ENCODE measurements at regions not wholly inside any gene's neighbourhood (a gene's known extent, or its start where the extent isn't known, plus 50 kb on each side); places are given as distances from the start of the nearest gene placed in this dataset.

DNA sequence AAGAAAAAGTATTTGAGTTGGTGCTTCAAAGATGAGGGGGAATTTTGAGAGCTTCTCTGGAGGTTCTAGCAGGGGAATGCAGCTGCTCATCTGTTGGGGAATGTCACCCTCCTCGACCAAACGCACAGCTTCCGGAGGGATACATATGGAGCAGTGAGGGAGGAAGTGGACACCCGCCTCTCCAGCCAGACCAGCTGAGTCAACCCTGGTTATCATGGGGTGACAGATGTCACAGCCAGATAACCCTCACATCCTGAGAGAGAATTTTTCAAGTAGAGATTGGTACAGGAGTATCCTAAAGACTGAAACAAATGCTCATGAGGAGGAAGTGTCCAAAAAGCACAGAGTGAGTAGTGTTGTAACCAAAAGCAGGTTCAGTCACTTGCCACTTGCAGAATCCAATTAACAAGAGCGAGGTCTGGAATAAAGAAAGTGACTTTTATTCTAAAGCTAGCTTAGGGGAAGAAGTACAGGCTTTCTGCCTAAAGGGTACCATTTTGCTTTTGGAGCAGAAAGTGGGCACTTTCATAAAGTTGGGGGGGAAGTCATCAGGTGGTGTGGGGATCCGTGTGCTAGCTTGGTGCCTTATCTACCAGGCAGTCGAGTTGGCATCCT is 395.2 kb downstream of the RAD51AP2 start:
- DNase-seq (ENCODE audit: extremely low read depth in 1 of 11, low read depth in 9 of 11, low spot score in 4 of 11), result no peak

DNA sequence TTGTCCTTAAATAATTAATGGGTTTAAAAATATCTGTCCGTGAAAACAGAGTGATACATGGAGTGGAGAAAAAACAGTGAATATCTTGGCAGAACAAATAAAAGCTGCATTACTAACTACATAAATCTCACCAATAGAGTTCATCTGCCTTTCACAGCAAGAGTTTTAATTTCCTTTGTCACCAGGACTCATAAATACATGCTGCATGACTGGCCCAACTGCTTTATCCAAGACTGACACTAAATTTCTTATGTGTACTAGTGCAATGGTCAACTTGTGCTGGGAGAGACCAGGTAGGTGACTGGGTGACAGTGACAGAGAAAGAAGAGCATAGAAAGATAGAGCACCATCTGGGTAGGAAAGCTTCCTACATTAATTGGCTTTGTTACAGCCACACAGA is 402.8 kb downstream of the RAD51AP2 start:
- no peak for DNase-seq (ENCODE audit: extremely low read depth in 1 of 11, low read depth in 9 of 11, low spot score in 4 of 11)

DNA sequence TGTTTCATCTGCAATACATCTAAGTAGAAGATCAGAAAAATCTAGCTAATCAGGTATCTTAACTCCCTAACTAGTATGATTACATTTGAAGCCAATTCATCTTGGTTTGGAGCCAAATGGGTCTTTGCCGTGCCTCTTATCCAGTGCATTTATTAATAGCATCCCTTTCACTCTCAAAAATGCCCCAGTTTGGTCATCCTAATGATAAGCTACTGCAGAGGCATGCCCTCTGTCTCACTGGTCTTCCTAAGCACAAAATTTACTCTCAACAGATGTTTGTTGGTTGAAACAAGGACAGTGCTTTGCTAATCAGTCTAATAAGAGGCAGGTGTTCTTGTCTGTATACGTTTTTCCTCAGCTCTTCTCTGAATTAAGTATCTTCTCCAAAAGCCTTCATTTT is 403.2 kb downstream of the RAD51AP2 start:
- DNase-seq (ENCODE audit: extremely low read depth in 1 of 11, low read depth in 9 of 11, low spot score in 4 of 11), result no peak

DNA sequence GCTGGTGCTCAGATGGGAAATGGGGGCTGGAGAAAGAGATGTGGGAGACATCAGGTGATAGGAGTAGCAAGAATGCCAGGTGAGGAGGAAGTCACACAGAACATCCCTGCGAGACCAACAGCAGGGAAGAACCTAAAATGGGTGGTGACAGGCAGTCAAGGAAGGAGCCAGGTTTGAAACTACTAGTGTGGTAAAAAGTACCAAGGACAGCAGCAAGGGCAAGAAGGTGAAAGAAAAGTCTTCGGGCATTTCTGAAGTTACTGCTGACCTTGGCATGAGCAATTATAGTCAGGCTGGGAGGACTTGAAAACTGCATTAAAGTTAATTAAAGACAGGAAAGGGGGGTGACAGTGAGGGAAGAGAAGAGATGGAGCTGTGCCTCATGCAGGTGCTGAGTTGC is 410.4 kb downstream of the RAD51AP2 start:
- no peak for DNase-seq (ENCODE audit: extremely low read depth in 1 of 11, low read depth in 9 of 11, low spot score in 4 of 11)

DNA sequence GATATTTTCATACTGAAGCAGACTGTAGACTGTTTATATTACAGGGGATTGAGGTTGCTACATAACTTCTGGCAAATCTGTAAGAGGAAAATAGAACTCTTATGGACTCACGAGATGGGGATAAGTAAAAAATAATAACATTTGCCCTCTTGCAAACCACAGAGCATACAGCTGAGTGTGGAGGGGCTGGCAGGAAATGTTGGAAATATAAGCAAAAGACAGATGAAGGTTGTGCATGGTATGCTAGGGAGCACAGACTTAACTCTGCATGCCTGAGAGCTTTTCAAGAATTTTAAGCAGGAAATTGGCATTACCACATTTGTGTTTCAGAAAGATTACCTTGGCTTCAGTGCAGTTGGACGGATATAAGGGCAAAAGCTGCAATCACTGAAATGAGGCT is 411.1 kb downstream of the RAD51AP2 start:
- no peak for DNase-seq (ENCODE audit: extremely low read depth in 1 of 11, low read depth in 9 of 11, low spot score in 4 of 11)

DNA sequence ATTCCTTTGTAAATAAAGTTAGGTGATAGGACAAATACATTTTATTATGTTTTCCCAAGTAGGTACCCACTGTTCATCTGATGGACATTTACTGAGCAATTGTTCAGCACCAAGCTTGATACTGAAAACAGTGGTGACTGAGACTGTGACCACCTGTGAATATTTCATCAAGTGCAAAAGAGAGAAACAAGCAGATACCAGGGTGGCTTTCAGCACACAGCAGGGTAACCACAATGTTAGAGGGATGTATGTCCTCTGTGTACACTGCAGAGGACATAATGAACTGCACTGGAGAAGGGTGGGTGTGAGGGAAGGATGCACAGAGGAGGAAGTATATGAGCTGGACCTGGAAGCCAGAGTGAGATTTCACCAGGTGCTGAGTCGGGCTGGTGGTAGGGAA is 411.8 kb downstream of the RAD51AP2 start:
- DNase-seq (ENCODE audit: extremely low read depth in 1 of 11, low read depth in 9 of 11, low spot score in 4 of 11), result no peak

DNA sequence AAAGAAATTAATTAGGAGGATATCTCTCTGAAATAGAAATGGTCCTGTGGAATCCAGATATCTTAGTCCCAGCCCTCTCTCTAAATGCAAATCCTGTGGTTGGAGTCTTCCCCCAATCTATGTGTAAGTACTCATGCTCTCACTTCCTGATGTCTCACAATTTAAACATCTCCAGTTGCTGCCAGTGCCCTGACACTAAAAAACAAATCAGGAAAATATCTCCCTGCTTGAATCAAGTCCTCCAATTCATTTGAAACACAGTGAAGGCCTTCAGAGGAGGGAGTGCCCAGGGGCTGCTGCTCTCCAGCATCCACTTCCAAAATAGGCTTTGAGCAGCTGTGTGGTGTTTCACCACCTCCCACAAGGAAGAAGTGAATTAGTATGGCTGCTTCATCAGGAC is 413.8 kb downstream of the RAD51AP2 start:
- DNase-seq (ENCODE audit: extremely low read depth in 1 of 11, low read depth in 9 of 11, low spot score in 4 of 11), result no peak

DNA sequence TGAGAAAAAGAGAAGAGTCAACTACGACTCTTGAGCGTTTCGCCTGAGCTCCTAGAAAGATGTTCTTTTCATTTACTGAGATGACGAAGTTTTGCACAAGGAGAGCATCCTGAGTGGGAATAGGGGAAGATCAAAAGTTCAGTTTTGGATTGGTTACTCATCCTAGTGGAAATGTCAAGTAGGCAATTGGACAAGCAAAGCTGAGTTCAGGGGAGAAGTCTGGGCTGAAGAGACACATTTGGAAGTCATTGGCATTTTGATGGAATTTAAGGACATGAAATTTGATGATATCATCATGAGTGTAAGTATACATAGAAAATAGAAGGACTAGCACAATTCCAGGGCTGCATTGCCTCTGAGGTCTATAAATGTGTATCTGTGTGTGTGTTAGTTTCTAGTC is 416.6 kb downstream of the RAD51AP2 start:
- DNase-seq (ENCODE audit: extremely low read depth in 1 of 11, low read depth in 9 of 11, low spot score in 4 of 11), result no peak

DNA sequence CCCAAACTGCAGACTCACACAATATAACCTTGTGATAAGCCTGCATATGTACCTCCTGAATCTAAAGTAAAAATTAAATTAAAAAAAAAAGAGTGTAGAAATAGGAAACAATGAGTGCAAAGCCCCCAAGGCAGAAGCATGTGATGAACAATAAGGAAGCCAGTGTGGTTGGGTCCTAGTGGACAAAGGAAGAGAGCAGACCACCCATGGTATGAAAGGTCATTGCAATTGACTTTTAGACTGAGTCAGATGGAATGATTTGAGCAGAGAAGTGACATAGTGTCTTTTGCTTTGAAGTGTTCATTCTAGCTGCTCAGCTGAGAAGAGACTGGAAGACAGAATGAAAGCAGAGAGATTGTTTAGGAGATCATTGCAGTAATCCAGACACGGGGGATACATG is 417.1 kb downstream of the RAD51AP2 start:
- no peak for DNase-seq (ENCODE audit: extremely low read depth in 1 of 11, low read depth in 9 of 11, low spot score in 4 of 11)

DNA sequence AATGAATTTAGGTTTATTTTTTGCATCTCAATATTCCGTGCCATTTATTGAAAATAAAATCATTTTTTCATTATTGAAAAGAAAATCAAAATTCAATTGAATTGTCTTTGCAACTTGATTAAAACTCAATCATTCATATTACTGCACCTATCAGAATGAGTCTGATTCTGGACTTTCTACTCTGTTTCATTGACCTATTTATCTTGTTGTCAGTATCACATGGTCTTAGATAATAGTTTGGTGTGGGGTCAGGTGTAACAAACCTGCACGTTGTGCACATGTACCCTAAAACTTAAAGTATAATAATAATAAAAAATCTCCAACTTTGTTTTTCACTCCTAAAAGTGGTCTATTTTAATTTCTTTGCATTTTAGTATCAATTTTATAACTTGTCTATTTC is 422.9 kb downstream of the RAD51AP2 start:
- DNase-seq (ENCODE audit: extremely low read depth in 1 of 11, low read depth in 9 of 11, low spot score in 4 of 11), result no peak

DNA sequence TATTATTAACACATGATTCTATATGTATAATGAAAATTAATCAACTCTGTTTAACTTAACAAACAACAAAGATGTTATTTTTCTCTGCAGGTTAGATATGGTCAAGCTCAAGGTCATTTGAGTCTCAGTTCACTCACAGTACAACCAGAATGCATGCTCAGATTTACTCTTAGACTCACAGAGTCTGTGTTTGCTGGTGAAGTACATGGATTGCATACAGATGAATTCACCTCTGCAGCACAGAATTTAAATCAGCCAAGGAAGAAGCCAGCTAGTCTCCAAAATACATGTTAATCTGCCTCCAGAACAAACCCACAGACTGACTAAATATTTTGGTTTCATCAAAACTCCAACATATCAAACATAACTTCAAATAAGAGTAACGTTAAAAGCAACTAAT is 424.5 kb downstream of the RAD51AP2 start:
- no peak for DNase-seq (ENCODE audit: extremely low read depth in 1 of 11, low read depth in 9 of 11, low spot score in 4 of 11)

DNA sequence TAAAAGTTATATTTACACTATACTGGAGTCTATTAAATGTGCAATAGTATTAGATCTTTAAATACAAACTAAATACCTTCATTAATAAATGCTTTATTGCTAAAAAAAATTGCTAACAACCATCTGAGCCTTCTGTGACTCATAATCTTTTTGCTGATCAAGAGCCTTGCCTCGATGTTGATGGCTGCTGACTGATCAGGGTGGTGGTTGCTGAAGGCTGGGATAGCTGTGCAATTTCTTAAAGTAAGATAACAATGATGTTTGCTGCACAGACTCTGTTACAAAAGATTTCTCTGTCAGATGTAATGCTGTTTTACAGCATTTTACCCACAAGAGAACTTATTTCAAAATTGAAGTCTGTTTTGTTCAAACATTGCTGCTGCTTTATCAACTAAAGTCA is 421.4 kb upstream of the CYRIA start:
- no peak for DNase-seq (ENCODE audit: extremely low read depth in 1 of 11, low read depth in 9 of 11, low spot score in 4 of 11)

DNA sequence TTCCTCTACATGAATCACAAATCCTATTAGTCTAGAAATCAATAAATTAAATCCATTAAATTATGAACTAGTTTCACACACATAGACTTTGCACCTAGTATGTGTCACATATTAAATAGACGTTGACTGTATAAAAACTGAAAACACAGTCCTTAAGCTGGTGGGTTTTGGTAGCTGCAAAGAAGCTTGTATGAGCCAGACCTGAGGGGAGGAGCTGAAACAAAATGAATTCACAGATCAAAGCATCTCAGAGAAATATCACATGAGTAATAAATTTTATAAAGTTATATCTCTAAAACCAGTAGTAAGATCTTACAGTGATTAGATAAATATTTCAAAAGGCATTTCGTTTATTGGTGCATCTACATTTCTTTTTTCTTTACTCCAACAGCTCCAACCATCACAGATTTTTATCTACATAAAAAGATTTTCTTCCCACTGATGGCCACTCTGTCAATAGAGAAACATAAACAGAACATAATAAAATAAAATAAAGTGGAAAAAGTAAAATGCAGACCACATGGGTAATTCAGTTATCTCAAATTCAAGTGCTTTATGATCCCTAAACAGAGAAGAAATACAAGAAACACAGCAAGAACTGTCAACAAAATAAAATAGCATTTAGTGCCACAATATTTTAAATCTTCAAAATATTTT is 420.0 kb upstream of the CYRIA start:
- no peak for DNase-seq (ENCODE audit: extremely low read depth in 1 of 11, low read depth in 9 of 11, low spot score in 4 of 11)

DNA sequence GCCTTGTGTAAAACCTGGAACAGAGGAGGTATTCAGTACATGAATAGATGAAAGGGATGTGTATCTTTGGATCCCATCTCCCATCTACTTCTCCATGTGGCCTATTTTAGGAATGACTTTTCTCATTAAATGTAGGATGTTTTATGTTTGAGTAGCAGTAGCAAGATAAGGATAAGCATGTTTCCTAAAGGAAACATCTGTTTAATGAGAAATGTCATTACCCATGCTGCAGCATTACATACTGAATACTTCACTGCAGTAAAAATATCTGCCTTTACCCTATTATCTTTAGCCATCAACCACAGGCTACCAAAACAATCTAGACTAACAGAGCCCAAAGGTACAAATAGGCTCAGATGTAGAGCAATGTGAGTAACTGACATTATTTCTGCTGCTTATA is 419.2 kb upstream of the CYRIA start:
- no peak for DNase-seq (ENCODE audit: extremely low read depth in 1 of 11, low read depth in 9 of 11, low spot score in 4 of 11)

DNA sequence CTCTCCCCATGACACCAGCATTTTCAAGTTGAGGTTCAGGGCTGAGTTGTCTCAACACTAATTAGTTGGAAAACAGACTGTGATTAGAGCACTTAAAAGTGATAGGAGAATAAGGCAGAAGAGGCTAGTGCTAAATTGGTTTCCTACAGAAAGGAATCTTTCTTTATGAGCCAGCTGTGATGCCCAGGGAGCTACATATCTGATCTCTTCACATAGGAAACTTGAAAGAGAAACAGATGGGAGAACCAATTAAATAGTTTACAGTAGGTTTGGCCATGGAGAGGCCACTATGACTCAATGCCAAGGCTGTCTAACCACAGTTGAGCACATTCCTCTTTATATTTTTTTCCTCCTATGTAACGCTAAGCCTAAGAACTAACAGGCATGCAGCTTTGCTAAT is 418.3 kb upstream of the CYRIA start:
- DNase-seq (ENCODE audit: extremely low read depth in 1 of 11, low read depth in 9 of 11, low spot score in 4 of 11), result no peak

DNA sequence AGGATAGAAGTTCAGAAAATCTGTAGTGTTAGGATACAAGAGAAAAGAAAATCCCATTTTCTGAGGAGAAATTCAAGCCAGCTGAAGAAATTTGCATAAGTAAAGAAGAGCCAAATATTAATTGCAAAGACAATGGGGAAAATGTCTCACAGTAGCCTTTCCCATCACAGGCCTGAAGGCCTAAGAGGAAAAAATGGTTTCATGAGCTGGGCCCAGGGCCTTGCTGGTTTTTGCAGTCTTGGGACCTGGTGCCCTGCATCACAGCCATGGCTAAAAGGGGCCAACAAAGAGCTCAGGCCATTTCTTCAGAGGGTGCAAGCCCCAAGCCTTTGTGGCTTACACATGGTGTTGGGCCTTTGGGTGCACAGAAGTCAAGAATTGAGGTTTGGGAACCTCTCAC is 413.6 kb upstream of the CYRIA start:
- no peak for DNase-seq (ENCODE audit: extremely low read depth in 1 of 11, low read depth in 9 of 11, low spot score in 4 of 11)

DNA sequence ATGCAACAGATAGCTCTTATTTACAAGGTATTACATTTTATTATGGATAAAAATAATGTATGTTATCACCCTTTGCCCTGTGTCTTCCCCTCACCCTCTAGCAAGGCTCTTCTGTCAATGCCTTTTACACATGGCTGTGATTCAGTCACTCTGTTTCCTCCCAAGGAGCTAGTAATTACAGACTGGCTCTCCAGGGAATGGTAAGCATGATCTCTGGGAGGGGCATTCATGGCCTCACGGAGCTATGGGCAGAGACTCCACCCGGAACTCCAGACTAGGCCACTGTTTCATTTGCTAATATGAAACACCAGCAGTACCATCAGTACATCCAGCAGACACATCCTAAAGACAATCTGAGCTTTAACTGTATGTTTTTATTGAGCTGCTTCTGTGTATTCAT is 410.9 kb upstream of the CYRIA start:
- DNase-seq (ENCODE audit: extremely low read depth in 1 of 11, low read depth in 9 of 11, low spot score in 4 of 11), result no peak

DNA sequence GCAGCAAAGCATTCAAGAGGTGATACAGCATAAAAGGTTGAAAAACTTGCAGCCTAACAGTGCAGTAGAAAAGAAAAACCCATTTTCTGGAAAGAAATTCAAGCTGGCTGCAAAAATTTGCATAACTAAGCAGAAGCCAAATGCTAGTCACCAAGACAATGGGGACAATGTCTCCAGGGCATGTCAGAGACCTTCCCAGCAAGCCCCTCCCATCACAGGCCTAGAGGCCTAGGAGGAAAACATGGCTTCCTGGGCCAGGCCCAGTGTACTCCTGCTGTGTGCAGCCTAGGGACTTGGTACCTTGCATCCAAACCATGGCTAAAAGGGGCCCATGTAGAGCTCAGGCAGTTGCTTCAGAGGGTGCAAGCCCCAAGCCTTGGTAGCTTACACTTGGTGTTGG is 405.1 kb upstream of the CYRIA start:
- DNase-seq (ENCODE audit: extremely low read depth in 1 of 11, low read depth in 9 of 11, low spot score in 4 of 11), result no peak

DNA sequence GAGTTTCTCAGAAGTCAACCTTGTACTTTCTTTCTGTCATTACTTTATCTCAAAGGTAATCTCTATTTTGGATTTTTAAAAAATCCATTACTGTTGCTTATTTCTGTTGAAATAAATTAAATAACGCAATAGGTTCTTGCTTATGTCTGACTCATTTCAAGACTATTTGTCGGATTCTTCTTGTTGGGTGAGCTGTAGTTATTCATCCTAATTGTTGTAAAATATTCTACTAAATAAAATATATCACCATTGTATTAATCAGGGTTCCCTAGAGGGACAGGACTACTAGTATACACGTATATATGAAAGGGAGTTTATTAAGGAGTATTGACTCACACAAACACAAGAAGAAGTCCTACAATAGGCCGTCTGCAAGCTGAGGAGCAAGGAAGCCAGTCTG is 403.9 kb upstream of the CYRIA start:
- DNase-seq (ENCODE audit: extremely low read depth in 1 of 11, low read depth in 9 of 11, low spot score in 4 of 11), result no peak

DNA sequence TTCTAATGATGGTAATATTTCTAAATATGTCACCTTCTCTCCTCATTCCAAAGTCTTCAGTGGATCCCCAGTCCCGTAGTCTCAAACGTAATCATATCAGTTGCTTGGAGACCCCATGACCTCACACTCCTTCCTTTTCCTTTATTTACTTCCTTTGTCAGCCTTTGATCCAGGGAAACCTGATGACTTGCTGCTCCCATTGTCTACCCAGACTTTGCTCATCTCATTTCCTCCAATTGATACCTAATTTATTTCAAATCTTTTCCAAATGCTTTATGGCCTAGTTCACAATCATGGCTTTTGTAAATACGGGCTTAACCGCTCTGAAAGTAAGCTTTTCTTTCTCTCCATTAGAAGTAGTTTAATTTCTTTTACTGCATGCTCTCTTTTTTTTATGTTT is 402.4 kb upstream of the CYRIA start:
- no peak for DNase-seq (ENCODE audit: extremely low read depth in 1 of 11, low read depth in 9 of 11, low spot score in 4 of 11)

DNA sequence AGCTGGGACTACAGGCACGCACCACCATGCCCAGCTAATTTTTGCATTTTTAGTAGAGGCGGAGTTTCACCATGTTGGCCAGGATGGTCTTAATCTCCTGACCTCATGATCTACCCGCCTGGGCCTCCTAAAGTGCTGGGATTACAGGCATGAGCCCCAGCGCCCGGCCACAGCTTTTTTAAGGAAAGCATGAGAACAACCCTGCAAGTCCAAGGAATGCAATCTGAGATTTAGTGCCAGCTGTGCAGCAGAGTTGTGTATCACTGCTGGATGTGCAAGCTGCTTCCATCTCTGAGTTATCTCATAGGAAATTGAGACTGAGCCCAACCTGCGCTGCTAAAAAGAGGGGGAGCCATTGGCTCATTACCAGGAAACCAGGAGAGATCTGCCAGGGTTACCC is 399.9 kb upstream of the CYRIA start:
- DNase-seq (ENCODE audit: extremely low read depth in 1 of 11, low read depth in 9 of 11, low spot score in 4 of 11), result no peak
